ENCODE measurements at regions not wholly inside any gene's neighbourhood (a gene's known extent, or its start where the extent isn't known, plus 50 kb on each side); places are given as distances from the start of the nearest gene placed in this dataset.

GRCh38 chr3:15958692-15959433 is 161.1 kb upstream of the ANKRD28 start:
- no peak for DNase-seq (ENCODE audit: insufficient read length)
- FAIRE-seq: no peak
- TF ChIP-seq POLR2A (IDR thresholded peaks at IDR 0.05; ENCODE audit: low read depth, low read length) (no peak), POLR2AphosphoS5 (IDR thresholded peaks at IDR 0.05; ENCODE audit: low read depth, low read length) (no peak), TAF1 (IDR thresholded peaks at IDR 0.05; ENCODE audit: borderline replicate concordance, low read depth, low read length) (no peak)

GRCh38 chr3:15959434-15959811 is 161.6 kb upstream of the ANKRD28 start:
- DNase-seq (ENCODE audit: insufficient read length): no peak
- no peak for FAIRE-seq
- TF ChIP-seq POLR2AphosphoS5 (IDR thresholded peaks at IDR 0.05; ENCODE audit: low read depth, low read length) (no peak), TAF1 (IDR thresholded peaks at IDR 0.05; ENCODE audit: borderline replicate concordance, low read depth, low read length) (no peak)

GRCh38 chr3:15964605-15965442 is 167.0 kb upstream of the ANKRD28 start:
- no peak for FAIRE-seq
- no peak for DNase-seq (ENCODE audit: insufficient read length)
- TF ChIP-seq POLR2A (IDR thresholded peaks at IDR 0.05; ENCODE audit: low read depth, low read length): no peak
- no peak for TF ChIP-seq TAF1 (IDR thresholded peaks at IDR 0.05; ENCODE audit: borderline replicate concordance, low read depth, low read length)
- no peak for TF ChIP-seq POLR2AphosphoS5 (IDR thresholded peaks at IDR 0.05; ENCODE audit: low read depth, low read length)

DNA sequence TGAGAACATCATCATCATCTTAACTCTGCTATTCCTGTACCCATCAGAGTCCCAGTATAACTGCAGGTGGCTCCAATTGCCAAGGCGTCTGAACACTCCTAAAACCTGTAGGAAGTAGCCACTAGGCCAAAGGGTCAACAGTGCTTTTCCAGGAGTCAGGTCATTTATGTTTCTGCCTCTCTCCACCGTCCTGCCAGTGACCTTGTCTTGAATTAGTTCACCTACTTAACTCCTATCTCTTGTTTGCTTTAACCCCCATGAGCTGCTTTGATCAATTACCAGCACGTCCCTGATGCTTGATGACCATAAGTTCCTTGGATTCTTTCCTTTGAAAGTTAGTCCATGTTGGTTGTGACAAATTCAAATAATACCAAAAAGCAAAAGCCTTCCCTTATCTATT is 169.8 kb upstream of the ANKRD28 start:
- no peak for FAIRE-seq
- DNase-seq (ENCODE audit: insufficient read length): no peak
- no peak for TF ChIP-seq POLR2A (IDR thresholded peaks at IDR 0.05; ENCODE audit: low read depth, low read length)
- no peak for TF ChIP-seq POLR2AphosphoS5 (IDR thresholded peaks at IDR 0.05; ENCODE audit: low read depth, low read length)
- no peak for TF ChIP-seq TAF1 (IDR thresholded peaks at IDR 0.05; ENCODE audit: borderline replicate concordance, low read depth, low read length)

- DNase-seq (ENCODE audit: insufficient read length): no peak
- TF ChIP-seq TAF1 (IDR thresholded peaks at IDR 0.05; ENCODE audit: borderline replicate concordance, low read depth, low read length) (no peak), POLR2AphosphoS5 (IDR thresholded peaks at IDR 0.05; ENCODE audit: low read depth, low read length) (no peak), POLR2A (IDR thresholded peaks at IDR 0.05; ENCODE audit: low read depth, low read length) (no peak)
- no peak for FAIRE-seq
Observed at GRCh38 chr3:15969874-15970640, 172.3 kb upstream of the ANKRD28 start.

DNA sequence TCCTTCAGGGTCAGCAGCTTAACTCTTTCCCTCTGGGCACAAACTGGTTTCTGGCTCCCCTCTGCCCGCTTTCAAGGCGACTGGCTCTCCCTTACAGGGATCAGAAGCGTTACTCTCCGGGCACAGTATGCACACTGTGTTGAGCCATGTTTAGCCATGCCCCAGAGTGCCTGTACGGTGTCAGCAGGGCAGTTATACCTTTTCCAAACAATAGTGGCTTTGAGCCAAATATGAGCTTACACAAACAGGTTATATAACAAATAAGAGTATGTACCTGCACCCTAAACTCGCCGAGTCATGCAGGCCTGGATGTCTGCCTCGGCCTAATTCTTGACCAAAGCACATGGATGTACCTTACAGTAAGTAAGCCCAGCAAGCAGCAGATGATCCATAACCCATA is 175.6 kb upstream of the ANKRD28 start:
- TF ChIP-seq TAF1 (IDR thresholded peaks at IDR 0.05; ENCODE audit: borderline replicate concordance, low read depth, low read length) (no peak), POLR2AphosphoS5 (IDR thresholded peaks at IDR 0.05; ENCODE audit: low read depth, low read length) (no peak), POLR2A (IDR thresholded peaks at IDR 0.05; ENCODE audit: low read depth, low read length) (no peak)
- DNase-seq (ENCODE audit: insufficient read length): no peak
- no peak for FAIRE-seq

GRCh38 chr3:15973940-15974339 is 176.2 kb upstream of the ANKRD28 start:
- TF ChIP-seq POLR2A (IDR thresholded peaks at IDR 0.05; ENCODE audit: low read depth, low read length) (no peak), POLR2AphosphoS5 (IDR thresholded peaks at IDR 0.05; ENCODE audit: low read depth, low read length) (no peak), TAF1 (IDR thresholded peaks at IDR 0.05; ENCODE audit: borderline replicate concordance, low read depth, low read length) (no peak)
- FAIRE-seq (no peak), DNase-seq (ENCODE audit: insufficient read length) (no peak)

DNA sequence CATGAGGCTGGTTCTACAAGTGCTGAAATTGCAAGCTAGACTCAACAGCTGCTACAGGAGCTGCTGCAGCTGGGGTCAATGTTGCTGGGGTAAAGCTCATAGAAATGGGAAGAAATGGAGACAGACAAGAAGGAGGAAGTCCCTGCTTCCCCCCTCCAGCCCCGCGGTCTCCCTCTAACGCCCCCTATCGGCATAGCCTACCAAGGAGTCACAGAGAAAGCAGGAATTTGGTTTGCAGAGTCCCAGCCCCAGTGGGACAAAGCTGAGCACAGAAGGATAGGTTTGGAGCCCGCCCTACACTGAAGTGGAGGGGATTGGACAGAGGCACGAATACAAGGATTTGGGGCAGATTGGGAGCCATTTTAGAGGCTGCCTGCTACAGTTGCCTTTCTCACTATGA is 176.9 kb upstream of the ANKRD28 start:
- FAIRE-seq (no peak), DNase-seq (ENCODE audit: insufficient read length) (no peak)
- TF ChIP-seq POLR2AphosphoS5 (IDR thresholded peaks at IDR 0.05; ENCODE audit: low read depth, low read length): no peak
- no peak for TF ChIP-seq TAF1 (IDR thresholded peaks at IDR 0.05; ENCODE audit: borderline replicate concordance, low read depth, low read length)
- no peak for TF ChIP-seq POLR2A (IDR thresholded peaks at IDR 0.05; ENCODE audit: low read depth, low read length)

GRCh38 chr3:15976524-15976923 is 178.7 kb upstream of the ANKRD28 start:
- TF ChIP-seq POLR2AphosphoS5 (IDR thresholded peaks at IDR 0.05; ENCODE audit: low read depth, low read length) (no peak), TAF1 (IDR thresholded peaks at IDR 0.05; ENCODE audit: borderline replicate concordance, low read depth, low read length) (no peak), POLR2A (IDR thresholded peaks at IDR 0.05; ENCODE audit: low read depth, low read length) (no peak)
- no peak for FAIRE-seq
- DNase-seq (ENCODE audit: insufficient read length): no peak

DNA sequence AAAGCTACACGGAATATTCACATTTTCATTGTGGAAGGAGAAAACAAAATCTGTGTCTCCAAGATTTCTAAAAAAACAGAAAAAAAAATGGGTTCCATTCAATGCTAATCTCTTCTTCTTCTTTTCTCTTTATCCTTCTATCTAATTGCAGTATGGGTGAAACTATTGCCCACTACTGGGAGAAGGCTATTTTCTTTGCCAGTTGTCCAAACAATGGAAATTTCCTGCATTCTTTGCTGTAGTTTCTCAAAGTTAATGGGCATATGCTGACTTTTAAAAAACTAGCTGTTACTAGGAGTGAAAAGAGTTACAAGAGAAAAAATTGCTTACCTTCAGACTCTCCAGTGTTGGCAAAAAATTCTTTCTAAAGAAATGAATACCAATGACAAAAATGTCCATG is 179.3 kb upstream of the ANKRD28 start:
- FAIRE-seq (no peak), DNase-seq (ENCODE audit: insufficient read length) (no peak)
- no peak for TF ChIP-seq POLR2A (IDR thresholded peaks at IDR 0.05; ENCODE audit: low read depth, low read length)
- TF ChIP-seq TAF1 (IDR thresholded peaks at IDR 0.05; ENCODE audit: borderline replicate concordance, low read depth, low read length): no peak
- no peak for TF ChIP-seq POLR2AphosphoS5 (IDR thresholded peaks at IDR 0.05; ENCODE audit: low read depth, low read length)

DNA sequence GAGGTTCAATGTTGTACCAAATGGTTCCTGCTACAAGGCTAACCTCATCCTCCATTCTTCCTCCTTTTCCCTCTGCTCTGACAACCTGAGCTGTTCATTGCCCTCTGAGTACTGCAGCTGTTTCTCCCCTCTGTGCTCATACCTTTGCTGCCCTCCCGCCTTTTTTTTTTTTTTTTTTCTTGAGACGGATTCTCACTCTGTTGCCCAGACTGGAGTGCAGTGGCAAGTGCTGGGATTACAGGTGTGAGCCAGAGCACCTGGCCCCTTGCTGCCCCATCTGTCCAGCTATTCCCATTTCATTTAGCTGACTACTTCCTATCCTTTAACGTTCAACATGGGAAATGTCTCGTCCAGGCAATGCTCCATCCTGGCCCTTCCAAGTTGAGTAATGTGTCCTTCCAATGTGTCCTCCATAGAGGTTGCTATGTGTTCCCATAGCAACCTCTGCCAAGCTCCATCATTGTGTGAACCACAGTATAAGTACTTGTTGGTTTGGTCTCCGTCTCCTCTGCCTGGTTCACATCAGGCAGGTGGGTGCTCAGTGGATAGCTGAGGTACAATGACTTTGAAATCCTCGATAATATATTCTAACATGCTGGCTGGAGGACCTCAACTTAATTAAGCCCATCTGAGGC is 179.9 kb upstream of the ANKRD28 start:
- DNase-seq (ENCODE audit: insufficient read length) (no peak), FAIRE-seq (no peak)
- no peak for TF ChIP-seq POLR2A (IDR thresholded peaks at IDR 0.05; ENCODE audit: low read depth, low read length)
- no peak for TF ChIP-seq POLR2AphosphoS5 (IDR thresholded peaks at IDR 0.05; ENCODE audit: low read depth, low read length)
- TF ChIP-seq TAF1 (IDR thresholded peaks at IDR 0.05; ENCODE audit: borderline replicate concordance, low read depth, low read length): no peak
